ENCODE measurements at regions not wholly inside any gene's neighbourhood (a gene's known extent, or its start where the extent isn't known, plus 50 kb on each side); places are given as distances from the start of the nearest gene placed in this dataset.

DNA sequence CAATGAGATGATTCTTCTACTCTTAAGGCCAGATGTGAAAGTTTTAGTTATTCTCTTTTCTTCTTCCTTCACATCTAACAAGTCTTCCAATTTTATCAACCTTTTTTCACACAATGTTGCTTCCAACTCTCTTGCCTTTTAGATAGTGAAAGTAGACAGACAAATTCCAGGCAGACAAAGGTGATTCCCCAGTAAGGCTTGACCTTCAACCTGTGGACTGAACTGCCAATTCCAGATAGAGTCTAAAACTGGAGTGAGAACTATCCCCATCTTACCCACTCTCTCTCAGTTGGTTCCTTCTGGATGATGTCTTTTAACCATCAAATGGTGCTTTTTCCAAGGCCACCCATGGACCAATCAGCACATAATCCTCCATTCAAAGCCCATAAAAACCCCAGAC lies 159.0 kb downstream of the NSUN3 start:
- ChIA-PET POLR2A (no interaction called here), CTCF (no interaction called here)
- intact Hi-C loops (cut with micrococcal nuclease) = no loop called here

DNA sequence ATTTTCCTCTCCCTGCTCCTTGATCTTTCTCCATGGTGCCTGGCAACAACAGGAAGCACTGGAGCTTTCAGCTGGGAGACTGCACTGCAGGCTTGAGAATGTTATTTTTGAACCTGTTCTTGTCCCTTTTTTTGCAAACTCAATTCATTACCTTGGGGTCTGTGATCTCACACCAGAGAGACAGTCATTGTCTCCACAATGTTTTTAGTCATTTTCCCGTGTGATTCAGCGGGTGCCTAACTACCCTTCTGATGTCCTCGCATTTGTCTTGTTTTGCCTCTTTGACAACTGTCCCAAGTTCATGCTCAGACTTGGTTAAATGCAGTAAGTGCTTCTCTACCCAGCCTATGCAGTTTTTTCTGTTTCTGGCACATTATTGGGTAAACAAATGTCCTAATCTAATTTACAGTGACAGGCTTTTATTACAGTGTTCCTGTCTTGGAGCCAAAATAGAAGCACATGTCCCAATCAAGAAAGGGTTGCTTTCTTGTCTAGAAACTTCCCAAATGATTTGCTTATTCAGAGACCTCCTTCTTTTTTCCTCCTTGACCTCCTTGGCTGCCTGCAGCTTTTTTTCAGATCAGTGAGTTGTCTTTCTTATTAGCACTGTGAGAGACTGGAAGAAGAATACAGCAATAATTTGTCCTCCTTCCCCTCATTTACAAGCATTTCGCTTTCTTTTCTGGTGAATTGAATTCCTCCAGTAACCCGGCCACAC lies 162.4 kb downstream of the NSUN3 start:
- no peak overlapping the region for H3K4me2 ChIP-seq (replicated peaks; ENCODE audit: low read depth, low read length, poor library complexity, severe bottlenecking)
- H4K20me1 ChIP-seq (ENCODE audit: control insufficient read depth, insufficient read depth, low read length, poor library complexity, severe bottlenecking) = no peaks in the 10 kb centered on the region
- Mint-ChIP-seq H3K4me3 (no peak overlapping the region), H3K4me1 (no peaks in the 10 kb centered on the region), H3K27ac (no peak overlapping the region), H3K27me3 (no peaks in the 10 kb centered on the region), H3K9me3 (ENCODE audit: insufficient read depth) (peaks cover 5% of the 10 kb centered on the region)
- intact Hi-C loops (cut with micrococcal nuclease) = no loop called here
- H3K79me2 ChIP-seq (ENCODE audit: control insufficient read depth, insufficient read depth, low read length) = no peaks in the 10 kb centered on the region
- CTCF ChIA-PET = interaction anchor here (1.3 kb wide), 1 partner anchor 25 kb away, joined by 4 read pairs; no protein-coding TSS in a partner anchor
- no peaks in the 10 kb centered on the region for H3K4me1 ChIP-seq (ENCODE audit: control insufficient read depth in 2 of 2, insufficient read depth in 2 of 2, low read length in 2 of 2)
- no peak overlapping the region for H2AFZ ChIP-seq (ENCODE audit: insufficient read depth, low read depth, low read length, poor library complexity, severe bottlenecking)
- TF ChIP-seq, protein P1, sequence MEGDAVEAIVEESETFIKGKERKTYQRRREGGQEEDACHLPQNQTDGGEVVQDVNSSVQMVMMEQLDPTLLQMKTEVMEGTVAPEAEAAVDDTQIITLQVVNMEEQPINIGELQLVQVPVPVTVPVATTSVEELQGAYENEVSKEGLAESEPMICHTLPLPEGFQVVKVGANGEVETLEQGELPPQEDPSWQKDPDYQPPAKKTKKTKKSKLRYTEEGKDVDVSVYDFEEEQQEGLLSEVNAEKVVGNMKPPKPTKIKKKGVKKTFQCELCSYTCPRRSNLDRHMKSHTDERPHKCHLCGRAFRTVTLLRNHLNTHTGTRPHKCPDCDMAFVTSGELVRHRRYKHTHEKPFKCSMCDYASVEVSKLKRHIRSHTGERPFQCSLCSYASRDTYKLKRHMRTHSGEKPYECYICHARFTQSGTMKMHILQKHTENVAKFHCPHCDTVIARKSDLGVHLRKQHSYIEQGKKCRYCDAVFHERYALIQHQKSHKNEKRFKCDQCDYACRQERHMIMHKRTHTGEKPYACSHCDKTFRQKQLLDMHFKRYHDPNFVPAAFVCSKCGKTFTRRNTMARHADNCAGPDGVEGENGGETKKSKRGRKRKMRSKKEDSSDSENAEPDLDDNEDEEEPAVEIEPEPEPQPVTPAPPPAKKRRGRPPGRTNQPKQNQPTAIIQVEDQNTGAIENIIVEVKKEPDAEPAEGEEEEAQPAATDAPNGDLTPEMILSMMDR (IDR thresholded peaks at IDR 0.05) = no peak
- TF ChIP-seq EZH2 (IDR thresholded peaks at IDR 0.05; ENCODE audit: borderline replicate concordance, insufficient read depth, low read depth, low read length, poor library complexity, severe bottlenecking) = no peak
- no peaks in the 10 kb centered on the region for H3K27me3 ChIP-seq (replicated peaks in 1 of 4; ENCODE audit: control extremely low read depth in 1 of 4, control insufficient read depth in 3 of 4, insufficient read depth in 4 of 4, low read length in 3 of 4)
- H3K27ac ChIP-seq (ENCODE audit: low read length in 2 of 2) = no peak overlapping the region
- POLR2A ChIA-PET = no interaction called here
- no peak for DNase-seq
- no peak for ATAC-seq (ENCODE audit: low read depth)
- H3K36me3 ChIP-seq (replicated peaks in 1 of 2; ENCODE audit: control extremely low read depth in 1 of 2, control insufficient read depth in 1 of 2, extremely low read depth in 1 of 2, insufficient read depth in 2 of 2, low read length in 1 of 2) = no peaks in the 10 kb centered on the region
- no peak overlapping the region for H3K9ac ChIP-seq (ENCODE audit: low read length)
- peaks cover 0 to 1% (median 1%) of the 10 kb centered on the region in 3 donors for H3K9me3 ChIP-seq (ENCODE audit: control extremely low read depth in 1 of 3, control insufficient read depth in 2 of 3, insufficient read depth in 1 of 3, low read length in 2 of 3)
- H3K4me3 ChIP-seq (ENCODE audit: control extremely low read depth in 1 of 5, extremely low read depth in 1 of 5, insufficient read depth in 1 of 5, low read depth in 2 of 5, low read length in 4 of 5) = no peak overlapping the region
- 96% methylated on average over 4 of the region's 5 CpGs for WGBS (ENCODE audit: insufficient coverage)

More for the DNA sequence above, 159.0 kb downstream of the NSUN3 start:
- no peak overlapping the region for H3K4me2 ChIP-seq (replicated peaks; ENCODE audit: low read depth, low read length, poor library complexity, severe bottlenecking)
- peaks cover 0 to 1% (median 1%) of the 10 kb centered on the region in 3 donors for H3K9me3 ChIP-seq (ENCODE audit: control extremely low read depth in 1 of 3, control insufficient read depth in 2 of 3, insufficient read depth in 1 of 3, low read length in 2 of 3)
- no peaks in the 10 kb centered on the region for H3K27me3 Mint-ChIP-seq
- H3K79me2 ChIP-seq (ENCODE audit: control insufficient read depth, insufficient read depth, low read length) = no peaks in the 10 kb centered on the region
- H3K4me3 Mint-ChIP-seq = no peak overlapping the region
- no peak overlapping the region for H3K27ac ChIP-seq (ENCODE audit: low read length in 2 of 2)
- no peak overlapping the region for H2AFZ ChIP-seq (ENCODE audit: insufficient read depth, low read depth, low read length, poor library complexity, severe bottlenecking)
- DNase-seq = no peak
- H4K20me1 ChIP-seq (ENCODE audit: control insufficient read depth, insufficient read depth, low read length, poor library complexity, severe bottlenecking) = no peaks in the 10 kb centered on the region
- no peak overlapping the region for H3K9ac ChIP-seq (ENCODE audit: low read length)
- H3K4me1 ChIP-seq (ENCODE audit: control insufficient read depth in 2 of 2, insufficient read depth in 2 of 2, low read length in 2 of 2) = no peaks in the 10 kb centered on the region
- no peaks in the 10 kb centered on the region for H3K4me1 Mint-ChIP-seq
- no peak for TF ChIP-seq EZH2 (IDR thresholded peaks at IDR 0.05; ENCODE audit: borderline replicate concordance, insufficient read depth, low read depth, low read length, poor library complexity, severe bottlenecking)
- TF ChIP-seq, protein P1 (IDR thresholded peaks at IDR 0.05) = no peak
- ATAC-seq (ENCODE audit: low read depth) = no peak
- no peaks in the 10 kb centered on the region for H3K36me3 ChIP-seq (replicated peaks in 1 of 2; ENCODE audit: control extremely low read depth in 1 of 2, control insufficient read depth in 1 of 2, extremely low read depth in 1 of 2, insufficient read depth in 2 of 2, low read length in 1 of 2)
- peaks cover 5% of the 10 kb centered on the region for H3K9me3 Mint-ChIP-seq (ENCODE audit: insufficient read depth)
- no peaks in the 10 kb centered on the region for H3K27me3 ChIP-seq (replicated peaks in 1 of 4; ENCODE audit: control extremely low read depth in 1 of 4, control insufficient read depth in 3 of 4, insufficient read depth in 4 of 4, low read length in 3 of 4)
- H3K4me3 ChIP-seq (ENCODE audit: control extremely low read depth in 1 of 5, extremely low read depth in 1 of 5, insufficient read depth in 1 of 5, low read depth in 2 of 5, low read length in 4 of 5) = no peak overlapping the region
- H3K27ac Mint-ChIP-seq = no peak overlapping the region

Measured in B cell (primary cell).